ENCODE measurements at regions not wholly inside any gene's neighbourhood (a gene's known extent, or its start where the extent isn't known, plus 50 kb on each side); places are given as distances from the start of the nearest gene placed in this dataset.

DNA sequence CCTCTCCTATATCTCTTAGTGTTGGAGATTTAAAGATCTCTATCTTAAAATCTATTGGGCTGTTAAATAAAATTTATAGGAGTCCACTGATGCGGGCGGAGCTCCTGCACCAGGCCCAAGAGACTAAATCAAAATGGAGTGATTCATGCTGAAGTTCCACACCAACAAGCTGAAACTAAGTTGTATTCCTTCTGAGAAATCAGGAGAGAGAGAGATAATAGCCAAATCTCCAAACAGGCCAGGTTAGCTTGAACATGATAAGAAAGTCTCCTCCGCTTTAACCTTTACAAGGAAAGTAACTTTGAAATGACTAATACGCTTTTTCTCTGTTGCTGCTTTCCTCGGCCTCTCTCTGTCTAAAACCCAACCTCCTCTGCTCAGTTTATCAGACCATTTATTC is 241.9 kb upstream of the NBEA start:
- TF ChIP-seq, protein P1, sequence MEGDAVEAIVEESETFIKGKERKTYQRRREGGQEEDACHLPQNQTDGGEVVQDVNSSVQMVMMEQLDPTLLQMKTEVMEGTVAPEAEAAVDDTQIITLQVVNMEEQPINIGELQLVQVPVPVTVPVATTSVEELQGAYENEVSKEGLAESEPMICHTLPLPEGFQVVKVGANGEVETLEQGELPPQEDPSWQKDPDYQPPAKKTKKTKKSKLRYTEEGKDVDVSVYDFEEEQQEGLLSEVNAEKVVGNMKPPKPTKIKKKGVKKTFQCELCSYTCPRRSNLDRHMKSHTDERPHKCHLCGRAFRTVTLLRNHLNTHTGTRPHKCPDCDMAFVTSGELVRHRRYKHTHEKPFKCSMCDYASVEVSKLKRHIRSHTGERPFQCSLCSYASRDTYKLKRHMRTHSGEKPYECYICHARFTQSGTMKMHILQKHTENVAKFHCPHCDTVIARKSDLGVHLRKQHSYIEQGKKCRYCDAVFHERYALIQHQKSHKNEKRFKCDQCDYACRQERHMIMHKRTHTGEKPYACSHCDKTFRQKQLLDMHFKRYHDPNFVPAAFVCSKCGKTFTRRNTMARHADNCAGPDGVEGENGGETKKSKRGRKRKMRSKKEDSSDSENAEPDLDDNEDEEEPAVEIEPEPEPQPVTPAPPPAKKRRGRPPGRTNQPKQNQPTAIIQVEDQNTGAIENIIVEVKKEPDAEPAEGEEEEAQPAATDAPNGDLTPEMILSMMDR (IDR thresholded peaks at IDR 0.05), result no peak
- no peak for TF ChIP-seq POLR2A (IDR thresholded peaks at IDR 0.05)

Data from thyroid gland (tissue), 4 donors.